ENCODE measurements at regions not wholly inside any gene's neighbourhood (a gene's known extent, or its start where the extent isn't known, plus 50 kb on each side); places are given as distances from the start of the nearest gene placed in this dataset.

DNA sequence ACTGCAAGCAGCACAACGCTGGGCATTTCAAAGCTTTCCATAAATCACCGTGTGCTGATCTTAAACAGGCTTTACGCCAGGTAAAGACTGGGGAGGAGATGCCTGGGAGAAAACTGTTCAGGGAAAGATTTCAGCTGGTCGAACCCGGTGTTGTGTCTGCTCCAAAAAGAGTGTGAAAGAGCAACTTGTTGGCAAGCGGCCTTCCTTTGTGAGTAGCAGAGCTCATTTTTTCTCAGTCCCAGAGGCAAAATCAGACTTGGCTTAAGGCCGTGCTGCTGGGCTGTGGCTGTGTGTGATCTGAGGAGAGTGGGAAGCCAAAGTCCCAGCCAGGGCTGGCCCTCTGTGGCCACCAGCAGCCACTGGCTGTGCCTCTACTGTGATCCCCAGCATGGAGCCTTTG, 75.7 kb upstream of the E2F8 start:
- TF ChIP-seq, protein P1, sequence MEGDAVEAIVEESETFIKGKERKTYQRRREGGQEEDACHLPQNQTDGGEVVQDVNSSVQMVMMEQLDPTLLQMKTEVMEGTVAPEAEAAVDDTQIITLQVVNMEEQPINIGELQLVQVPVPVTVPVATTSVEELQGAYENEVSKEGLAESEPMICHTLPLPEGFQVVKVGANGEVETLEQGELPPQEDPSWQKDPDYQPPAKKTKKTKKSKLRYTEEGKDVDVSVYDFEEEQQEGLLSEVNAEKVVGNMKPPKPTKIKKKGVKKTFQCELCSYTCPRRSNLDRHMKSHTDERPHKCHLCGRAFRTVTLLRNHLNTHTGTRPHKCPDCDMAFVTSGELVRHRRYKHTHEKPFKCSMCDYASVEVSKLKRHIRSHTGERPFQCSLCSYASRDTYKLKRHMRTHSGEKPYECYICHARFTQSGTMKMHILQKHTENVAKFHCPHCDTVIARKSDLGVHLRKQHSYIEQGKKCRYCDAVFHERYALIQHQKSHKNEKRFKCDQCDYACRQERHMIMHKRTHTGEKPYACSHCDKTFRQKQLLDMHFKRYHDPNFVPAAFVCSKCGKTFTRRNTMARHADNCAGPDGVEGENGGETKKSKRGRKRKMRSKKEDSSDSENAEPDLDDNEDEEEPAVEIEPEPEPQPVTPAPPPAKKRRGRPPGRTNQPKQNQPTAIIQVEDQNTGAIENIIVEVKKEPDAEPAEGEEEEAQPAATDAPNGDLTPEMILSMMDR (IDR thresholded peaks at IDR 0.05; ENCODE audit: borderline replicate concordance, extremely low read depth, low read length, poor library complexity, severe bottlenecking), result no peak
- no peak for TF ChIP-seq EZH2 (IDR thresholded peaks at IDR 0.05; ENCODE audit: borderline replicate concordance, low read depth, low read length, severe bottlenecking)
